ENCODE measurements at regions not wholly inside any gene's neighbourhood (a gene's known extent, or its start where the extent isn't known, plus 50 kb on each side); places are given as distances from the start of the nearest gene placed in this dataset.

DNA sequence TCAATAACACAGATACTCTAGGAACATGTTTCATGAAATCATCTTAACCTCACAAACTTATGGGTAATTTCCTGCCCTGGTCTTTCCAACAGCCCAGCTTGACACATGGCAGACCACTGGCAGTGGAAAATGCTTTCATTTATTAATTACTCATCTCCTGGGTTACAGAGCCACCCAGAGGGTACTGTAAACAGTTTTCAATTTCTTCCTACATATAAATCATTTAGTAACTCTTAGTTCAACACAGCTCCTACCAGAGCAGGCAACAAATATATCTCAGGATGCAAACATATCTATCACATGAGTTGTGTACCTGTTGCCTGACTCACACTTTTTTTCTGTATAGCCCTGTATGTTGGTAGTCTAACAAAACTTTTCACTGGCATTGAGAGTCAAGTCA lies 99.2 kb upstream of the VRK2 start:
- no peak for TF ChIP-seq ISL1 (CRISPR knock-in tag; IDR thresholded peaks at IDR 0.05)
- TF ChIP-seq, protein P1, sequence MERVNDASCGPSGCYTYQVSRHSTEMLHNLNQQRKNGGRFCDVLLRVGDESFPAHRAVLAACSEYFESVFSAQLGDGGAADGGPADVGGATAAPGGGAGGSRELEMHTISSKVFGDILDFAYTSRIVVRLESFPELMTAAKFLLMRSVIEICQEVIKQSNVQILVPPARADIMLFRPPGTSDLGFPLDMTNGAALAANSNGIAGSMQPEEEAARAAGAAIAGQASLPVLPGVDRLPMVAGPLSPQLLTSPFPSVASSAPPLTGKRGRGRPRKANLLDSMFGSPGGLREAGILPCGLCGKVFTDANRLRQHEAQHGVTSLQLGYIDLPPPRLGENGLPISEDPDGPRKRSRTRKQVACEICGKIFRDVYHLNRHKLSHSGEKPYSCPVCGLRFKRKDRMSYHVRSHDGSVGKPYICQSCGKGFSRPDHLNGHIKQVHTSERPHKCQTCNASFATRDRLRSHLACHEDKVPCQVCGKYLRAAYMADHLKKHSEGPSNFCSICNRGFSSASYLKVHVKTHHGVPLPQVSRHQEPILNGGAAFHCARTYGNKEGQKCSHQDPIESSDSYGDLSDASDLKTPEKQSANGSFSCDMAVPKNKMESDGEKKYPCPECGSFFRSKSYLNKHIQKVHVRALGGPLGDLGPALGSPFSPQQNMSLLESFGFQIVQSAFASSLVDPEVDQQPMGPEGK (CRISPR knock-in tag; IDR thresholded peaks at IDR 0.05; ENCODE audit: borderline replicate concordance): no peak
- TF ChIP-seq PPARA (CRISPR knock-in tag; IDR thresholded peaks at IDR 0.05; ENCODE audit: borderline replicate concordance): no peak
- TF ChIP-seq BACH2 (CRISPR knock-in tag; IDR thresholded peaks at IDR 0.05; ENCODE audit: borderline replicate concordance): no peak
- no peak for TF ChIP-seq ZNF8 (CRISPR knock-in tag; IDR thresholded peaks at IDR 0.05)
- no peak for TF ChIP-seq TCF4 (CRISPR knock-in tag; IDR thresholded peaks at IDR 0.05; ENCODE audit: borderline replicate concordance)
- no peak for TF ChIP-seq ZC3H10 (CRISPR knock-in tag; IDR thresholded peaks at IDR 0.05)
- TF ChIP-seq, protein P2, sequence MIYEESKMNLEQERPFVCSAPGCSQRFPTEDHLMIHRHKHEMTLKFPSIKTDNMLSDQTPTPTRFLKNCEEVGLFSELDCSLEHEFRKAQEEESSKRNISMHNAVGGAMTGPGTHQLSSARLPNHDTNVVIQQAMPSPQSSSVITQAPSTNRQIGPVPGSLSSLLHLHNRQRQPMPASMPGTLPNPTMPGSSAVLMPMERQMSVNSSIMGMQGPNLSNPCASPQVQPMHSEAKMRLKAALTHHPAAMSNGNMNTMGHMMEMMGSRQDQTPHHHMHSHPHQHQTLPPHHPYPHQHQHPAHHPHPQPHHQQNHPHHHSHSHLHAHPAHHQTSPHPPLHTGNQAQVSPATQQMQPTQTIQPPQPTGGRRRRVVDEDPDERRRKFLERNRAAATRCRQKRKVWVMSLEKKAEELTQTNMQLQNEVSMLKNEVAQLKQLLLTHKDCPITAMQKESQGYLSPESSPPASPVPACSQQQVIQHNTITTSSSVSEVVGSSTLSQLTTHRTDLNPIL (CRISPR knock-in tag; IDR thresholded peaks at IDR 0.05; ENCODE audit: low read depth): no peak
- TF ChIP-seq, protein P3, sequence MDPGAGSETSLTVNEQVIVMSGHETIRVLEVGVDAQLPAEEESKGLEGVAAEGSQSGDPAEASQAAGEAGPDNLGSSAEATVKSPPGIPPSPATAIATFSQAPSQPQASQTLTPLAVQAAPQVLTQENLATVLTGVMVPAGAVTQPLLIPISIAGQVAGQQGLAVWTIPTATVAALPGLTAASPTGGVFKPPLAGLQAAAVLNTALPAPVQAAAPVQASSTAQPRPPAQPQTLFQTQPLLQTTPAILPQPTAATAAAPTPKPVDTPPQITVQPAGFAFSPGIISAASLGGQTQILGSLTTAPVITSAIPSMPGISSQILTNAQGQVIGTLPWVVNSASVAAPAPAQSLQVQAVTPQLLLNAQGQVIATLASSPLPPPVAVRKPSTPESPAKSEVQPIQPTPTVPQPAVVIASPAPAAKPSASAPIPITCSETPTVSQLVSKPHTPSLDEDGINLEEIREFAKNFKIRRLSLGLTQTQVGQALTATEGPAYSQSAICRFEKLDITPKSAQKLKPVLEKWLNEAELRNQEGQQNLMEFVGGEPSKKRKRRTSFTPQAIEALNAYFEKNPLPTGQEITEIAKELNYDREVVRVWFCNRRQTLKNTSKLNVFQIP (CRISPR knock-in tag; IDR thresholded peaks at IDR 0.05; ENCODE audit: borderline replicate concordance, low read depth): no peak
- TF ChIP-seq ZFP3 (CRISPR knock-in tag; IDR thresholded peaks at IDR 0.05): no peak
- TF ChIP-seq ZFP30 (CRISPR knock-in tag; IDR thresholded peaks at IDR 0.05): no peak
- no peak for TF ChIP-seq RARB (CRISPR knock-in tag; IDR thresholded peaks at IDR 0.05)
- TF ChIP-seq SNAI2 (CRISPR knock-in tag; IDR thresholded peaks at IDR 0.05): no peak
- TF ChIP-seq TOX (CRISPR knock-in tag; IDR thresholded peaks at IDR 0.05; ENCODE audit: borderline replicate concordance): no peak
- TF ChIP-seq CSDC2 (CRISPR knock-in tag; IDR thresholded peaks at IDR 0.05): no peak
- TF ChIP-seq GLIS3 (CRISPR knock-in tag; IDR thresholded peaks at IDR 0.05): no peak
- TF ChIP-seq ZNF565 (CRISPR knock-in tag; conservative IDR thresholded peaks at IDR 0.05; ENCODE audit: low read depth): no peak
- TF ChIP-seq, protein P4, sequence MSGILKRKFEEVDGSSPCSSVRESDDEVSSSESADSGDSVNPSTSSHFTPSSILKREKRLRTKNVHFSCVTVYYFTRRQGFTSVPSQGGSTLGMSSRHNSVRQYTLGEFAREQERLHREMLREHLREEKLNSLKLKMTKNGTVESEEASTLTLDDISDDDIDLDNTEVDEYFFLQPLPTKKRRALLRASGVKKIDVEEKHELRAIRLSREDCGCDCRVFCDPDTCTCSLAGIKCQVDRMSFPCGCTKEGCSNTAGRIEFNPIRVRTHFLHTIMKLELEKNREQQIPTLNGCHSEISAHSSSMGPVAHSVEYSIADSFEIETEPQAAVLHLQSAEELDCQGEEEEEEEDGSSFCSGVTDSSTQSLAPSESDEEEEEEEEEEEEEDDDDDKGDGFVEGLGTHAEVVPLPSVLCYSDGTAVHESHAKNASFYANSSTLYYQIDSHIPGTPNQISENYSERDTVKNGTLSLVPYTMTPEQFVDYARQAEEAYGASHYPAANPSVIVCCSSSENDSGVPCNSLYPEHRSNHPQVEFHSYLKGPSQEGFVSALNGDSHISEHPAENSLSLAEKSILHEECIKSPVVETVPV (CRISPR knock-in tag; IDR thresholded peaks at IDR 0.05): no peak
- TF ChIP-seq ZNF70 (CRISPR knock-in tag; IDR thresholded peaks at IDR 0.05): no peak

DNA sequence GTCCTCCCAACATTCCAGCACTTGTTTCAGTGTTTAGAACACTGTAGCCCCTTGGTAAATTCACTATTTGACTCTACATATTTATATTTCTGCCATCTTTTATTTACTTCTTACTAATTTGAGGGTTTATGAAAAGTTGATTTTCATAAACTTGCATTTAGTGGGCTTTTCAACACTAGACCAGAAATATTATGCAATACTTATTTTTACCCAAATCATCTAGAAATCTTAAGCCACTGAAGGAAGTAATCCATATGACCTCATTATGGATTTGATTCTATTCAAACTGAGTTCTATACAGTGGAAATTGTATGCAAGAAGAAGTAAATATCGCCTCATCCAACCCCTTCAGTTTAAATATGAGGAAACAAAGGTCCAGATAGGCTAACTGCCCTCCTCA lies 92.6 kb upstream of the VRK2 start:
- TF ChIP-seq BACH2 (CRISPR knock-in tag; IDR thresholded peaks at IDR 0.05; ENCODE audit: borderline replicate concordance): no peak
- no peak for TF ChIP-seq RARB (CRISPR knock-in tag; IDR thresholded peaks at IDR 0.05)
- TF ChIP-seq ZNF565 (CRISPR knock-in tag; conservative IDR thresholded peaks at IDR 0.05; ENCODE audit: low read depth): no peak
- no peak for TF ChIP-seq TCF4 (CRISPR knock-in tag; IDR thresholded peaks at IDR 0.05; ENCODE audit: borderline replicate concordance)
- no peak for TF ChIP-seq TOX (CRISPR knock-in tag; IDR thresholded peaks at IDR 0.05; ENCODE audit: borderline replicate concordance)
- TF ChIP-seq, protein P3 (CRISPR knock-in tag; IDR thresholded peaks at IDR 0.05; ENCODE audit: borderline replicate concordance, low read depth): no peak
- TF ChIP-seq, protein P4 (CRISPR knock-in tag; IDR thresholded peaks at IDR 0.05): no peak
- TF ChIP-seq PPARA (CRISPR knock-in tag; IDR thresholded peaks at IDR 0.05; ENCODE audit: borderline replicate concordance): no peak
- TF ChIP-seq ESRRG (CRISPR knock-in tag; IDR thresholded peaks at IDR 0.05): no peak
- TF ChIP-seq CSDC2 (CRISPR knock-in tag; IDR thresholded peaks at IDR 0.05): no peak
- no peak for TF ChIP-seq ISL1 (CRISPR knock-in tag; IDR thresholded peaks at IDR 0.05)
- TF ChIP-seq GLIS3 (CRISPR knock-in tag; IDR thresholded peaks at IDR 0.05): no peak
- no peak for TF ChIP-seq ZFP3 (CRISPR knock-in tag; IDR thresholded peaks at IDR 0.05)
- ATAC-seq: no peak

More for the DNA sequence above, 99.2 kb upstream of the VRK2 start:
- ATAC-seq: no peak

Measured in SK-N-SH treated with all-trans-retinoic acid at 6 μM for 48 hours (cell line).